Left colon (tissue), 2 donors: ENCODE measurements at regions not wholly inside any gene's neighbourhood (a gene's known extent, or its start where the extent isn't known, plus 50 kb on each side); places are given as distances from the start of the nearest gene placed in this dataset.
"Not testable (repeated sequence)": the region's sequence is repeated elsewhere in the genome, so short reads cannot be mapped to it uniquely, and the experiment has no call there.

ENCODE experiments used
- ATAC-seq: fragments of 200-7000 bp; cut with Tn5 transposase; one replicate; pipeline ENCODE4 v1.9.1; 2020; ENCODE audit warnings: mild to moderate bottlenecking, moderate library complexity
- DNase-seq, 2 donors: peaks; one replicate each; pipeline ENCODE4 v3.0.0-alpha.2; 2020
- intact Hi-C, 2 donors: fragments of 100-400 bp; cut with DNase I in 1 of 2; cut with micrococcal nuclease in 1 of 2; formaldehyde crosslinking; loops; one replicate each; pipeline versions ENCODE4 v1.11.2 to v1.14.0; 2022; cut with DNase I, micrococcal nuclease
- donor health status: DM: no; HTN: no; CAD: no.
- donor health status: DM: yes; HTN: yes; CAD: no.

DNA sequence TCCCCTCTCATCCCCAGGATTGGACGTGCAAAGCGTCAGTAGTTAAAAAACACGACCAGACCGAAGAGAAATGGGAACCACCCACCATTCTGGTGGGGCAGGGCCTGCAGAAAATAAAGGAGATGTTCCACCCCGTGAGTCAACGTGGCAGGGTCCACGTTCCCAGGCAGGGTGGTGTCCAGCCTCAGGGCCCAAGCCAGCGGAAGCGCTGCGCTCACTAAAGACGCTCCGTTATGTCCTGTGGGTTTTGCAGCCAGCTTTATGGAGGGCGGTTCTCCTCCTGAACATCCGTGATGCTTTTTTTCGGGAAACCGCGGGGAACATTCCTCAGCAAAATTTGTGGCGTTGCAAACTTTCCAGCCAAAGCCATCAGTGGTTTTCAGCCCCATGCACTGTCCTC, 93.4 kb upstream of the SHOX start:
- intact Hi-C loops: no loop called here
- ATAC-seq: no peak
- no peak for DNase-seq

DNA sequence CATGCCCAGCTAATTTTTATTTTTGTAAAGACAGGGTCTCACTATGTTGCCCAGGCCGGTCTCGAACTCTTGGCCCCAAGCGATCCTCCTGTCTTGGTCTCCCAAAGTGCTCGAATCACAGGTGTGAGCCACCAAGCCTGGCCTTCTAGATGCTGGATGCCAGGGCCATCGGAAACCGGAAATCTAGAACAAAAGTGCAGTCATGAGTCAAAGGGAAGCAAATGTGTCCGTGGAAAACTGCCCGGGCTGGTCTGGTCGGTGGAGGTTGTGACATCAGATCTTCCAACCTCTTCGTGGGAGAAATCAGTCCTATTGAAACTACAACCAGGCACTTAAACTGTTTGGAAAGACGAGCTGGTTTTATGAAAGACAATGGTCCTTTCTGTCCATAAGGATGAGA, 92.3 kb upstream of the SHOX start:
- no peak for ATAC-seq
- intact Hi-C loops: no loop called here
- no peak for DNase-seq

DNA sequence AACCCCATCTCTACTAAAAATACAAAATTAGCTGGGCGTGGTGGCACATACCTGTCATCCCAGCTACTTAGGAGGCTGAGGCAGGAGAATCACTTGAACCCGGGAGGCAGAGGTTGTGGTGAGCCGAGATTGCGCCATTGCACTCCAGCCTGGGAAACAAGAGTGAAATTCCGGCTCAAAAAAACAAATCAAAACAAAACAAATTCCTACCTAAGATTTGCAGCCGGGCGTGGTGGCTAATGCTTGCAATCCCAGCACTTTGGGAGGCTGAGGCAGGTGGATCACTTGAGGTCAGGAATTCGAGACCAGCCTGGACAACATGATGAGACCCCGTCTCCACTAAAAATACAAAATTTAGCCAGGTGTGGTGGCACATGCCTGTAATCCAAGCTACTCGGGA, 89.6 kb upstream of the SHOX start:
- DNase-seq, intact Hi-C loops, ATAC-seq: not testable (repeated sequence)

DNA sequence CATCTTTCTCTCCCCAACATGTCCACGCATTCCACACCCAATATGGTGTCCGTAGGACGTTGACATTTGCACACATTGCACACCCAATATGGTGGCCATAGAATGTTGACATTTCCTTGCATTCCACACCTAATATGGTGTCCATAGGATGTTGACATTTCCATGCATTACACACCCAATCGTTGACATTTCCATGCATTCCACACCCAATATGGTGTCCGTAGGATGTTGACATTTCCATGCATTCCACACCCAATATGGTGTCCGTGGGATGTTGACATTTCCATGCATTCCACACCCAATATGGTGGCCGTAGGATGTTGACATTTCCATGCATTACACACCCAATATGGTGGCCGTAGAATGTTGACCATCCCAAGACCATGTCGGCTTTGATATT, 88.4 kb upstream of the SHOX start:
- DNase-seq: no peak
- intact Hi-C loops: no loop called here
- ATAC-seq: no peak

- no peak for ATAC-seq
- intact Hi-C loops: no loop called here
- DNase-seq: no peak
Measured at GRCh38 chrX:545452-545885, 85.1 kb upstream of the SHOX start.

DNA sequence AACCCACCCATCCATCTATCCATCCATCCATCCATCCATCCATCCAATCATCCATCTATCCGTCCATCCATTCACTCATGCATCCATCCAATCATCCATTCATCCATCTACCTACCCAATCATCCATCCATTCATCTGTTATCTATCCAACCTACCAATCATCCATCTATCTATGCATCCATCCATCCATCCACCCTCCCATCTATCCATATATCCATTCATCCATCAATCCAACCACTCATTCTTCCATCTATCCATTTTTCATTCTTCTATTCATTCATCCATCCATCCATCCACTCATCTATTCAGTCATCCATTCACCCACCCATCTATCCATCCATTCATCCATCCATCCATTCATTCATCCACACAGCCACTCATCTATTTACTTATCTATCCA, 80.1 kb upstream of the SHOX start:
- DNase-seq (no peak), ATAC-seq (no peak)
- intact Hi-C loops: no loop called here

DNA sequence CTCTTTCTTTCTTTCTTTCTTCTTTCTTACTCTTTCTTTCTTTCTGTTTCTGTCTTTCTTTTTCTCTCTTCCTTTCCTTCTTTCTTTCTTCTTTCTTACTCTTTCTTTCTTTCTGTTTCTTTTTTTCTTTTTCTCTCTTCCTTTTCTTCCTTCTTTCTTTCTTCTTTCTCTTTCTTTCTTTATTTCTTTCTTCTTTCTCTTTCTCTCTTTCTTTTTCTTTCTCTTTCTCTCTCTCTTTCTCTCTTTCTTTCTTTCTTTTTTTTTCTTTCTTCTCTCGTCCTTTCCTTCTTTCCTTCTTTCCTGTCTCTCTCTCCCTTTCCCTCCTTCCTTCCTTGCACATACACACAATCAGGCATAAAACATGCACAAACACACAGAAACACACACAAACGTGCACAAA, 79.3 kb upstream of the SHOX start:
- DNase-seq: no peak
- no peak for ATAC-seq
- intact Hi-C loops: no loop called here

GRCh38 chrX:552496-552895, 78.1 kb upstream of the SHOX start:
- intact Hi-C loops: no loop called here
- no peak for ATAC-seq

DNA sequence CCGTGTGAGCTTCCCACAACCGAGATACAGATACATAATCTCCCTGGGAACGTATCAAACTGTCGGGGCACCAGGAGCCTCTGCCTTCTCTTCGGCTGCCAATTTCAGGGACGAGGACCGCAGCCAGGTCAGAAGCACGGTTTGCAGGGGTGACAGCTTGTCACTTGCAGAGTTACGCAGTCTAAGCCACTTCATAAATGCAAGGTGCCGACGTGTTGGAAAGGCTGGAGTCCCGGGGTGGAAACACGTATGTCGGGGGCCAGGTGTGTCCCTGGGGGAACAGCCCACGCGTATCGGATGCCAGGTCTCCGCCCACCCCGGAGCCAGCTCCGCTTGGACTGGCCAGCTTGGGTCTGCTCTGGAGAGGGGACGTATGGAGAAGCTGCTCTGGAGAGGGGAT, 76.3 kb upstream of the SHOX start:
- DNase-seq: no peak

More at GRCh38 chrX:552496-552895, 78.1 kb upstream of the SHOX start:
- DNase-seq: no peak

GRCh38 chrX:555725-556666, 74.6 kb upstream of the SHOX start:
- DNase-seq: no peak
- intact Hi-C loops: no loop called here
- ATAC-seq: no peak

More for the DNA sequence above, 76.3 kb upstream of the SHOX start:
- ATAC-seq: no peak
- intact Hi-C loops: no loop called here

- ATAC-seq, intact Hi-C loops, DNase-seq: not testable (repeated sequence)
Measured at GRCh38 chrX:557601-558000, 73.0 kb upstream of the SHOX start.

DNA sequence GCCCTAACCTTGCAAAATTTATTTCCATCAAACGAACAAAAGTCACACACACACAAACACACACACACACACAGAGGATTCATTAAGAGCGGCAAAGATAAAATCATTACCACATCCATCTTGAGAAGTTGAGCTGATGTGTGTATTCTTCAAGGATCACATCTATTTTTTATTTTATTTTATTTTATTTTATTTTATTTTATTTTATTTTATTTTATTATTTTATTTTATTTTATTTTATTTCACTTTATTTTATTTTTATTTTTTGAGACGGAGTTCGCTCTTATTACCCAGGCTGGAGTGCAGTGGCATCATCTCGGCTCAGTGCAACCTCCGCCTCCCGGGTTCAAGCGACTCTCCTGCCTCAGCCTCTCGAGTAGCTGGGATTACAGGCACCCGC, 71.3 kb upstream of the SHOX start:
- intact Hi-C loops, ATAC-seq, DNase-seq: not testable (repeated sequence)

DNA sequence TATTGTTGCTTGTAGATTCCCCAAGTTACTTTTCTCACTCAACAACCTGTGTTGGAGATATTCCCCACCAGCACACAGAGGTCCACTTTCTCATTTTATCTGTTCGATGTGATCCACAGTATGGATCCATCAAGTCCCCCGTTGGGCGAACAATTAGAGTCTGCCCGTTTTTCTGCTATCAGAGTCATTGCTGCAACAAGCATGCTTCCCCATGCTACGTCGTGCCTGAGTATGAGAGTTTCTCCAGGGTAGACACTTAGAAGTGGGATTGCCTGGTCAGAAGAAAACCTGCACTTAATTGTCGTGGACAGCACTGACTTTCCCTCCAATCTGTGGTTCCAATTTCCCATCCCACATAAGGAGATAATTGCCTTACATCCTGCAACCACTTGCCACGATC, 62.7 kb upstream of the SHOX start:
- DNase-seq: no peak
- intact Hi-C loops: no loop called here
- no peak for ATAC-seq

DNA sequence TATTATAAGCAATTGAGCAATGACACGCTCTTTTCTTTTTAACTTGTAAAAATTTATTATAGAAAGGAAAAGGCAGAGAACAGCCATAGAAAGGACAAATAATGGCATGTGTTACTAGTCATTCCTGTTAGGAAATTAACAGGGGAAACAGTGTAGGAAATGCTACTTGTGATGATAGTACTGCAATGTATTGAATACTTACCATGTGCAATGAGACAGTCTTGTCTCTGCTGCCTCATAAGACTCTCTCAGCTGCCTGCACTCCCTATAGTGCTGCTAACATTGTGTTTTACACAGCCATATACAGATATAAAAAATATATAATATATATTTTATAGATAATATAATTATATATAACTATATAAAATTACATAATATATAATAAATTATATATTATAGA, 62.3 kb upstream of the SHOX start:
- intact Hi-C loops: no loop called here
- DNase-seq: no peak
- ATAC-seq: no peak

DNA sequence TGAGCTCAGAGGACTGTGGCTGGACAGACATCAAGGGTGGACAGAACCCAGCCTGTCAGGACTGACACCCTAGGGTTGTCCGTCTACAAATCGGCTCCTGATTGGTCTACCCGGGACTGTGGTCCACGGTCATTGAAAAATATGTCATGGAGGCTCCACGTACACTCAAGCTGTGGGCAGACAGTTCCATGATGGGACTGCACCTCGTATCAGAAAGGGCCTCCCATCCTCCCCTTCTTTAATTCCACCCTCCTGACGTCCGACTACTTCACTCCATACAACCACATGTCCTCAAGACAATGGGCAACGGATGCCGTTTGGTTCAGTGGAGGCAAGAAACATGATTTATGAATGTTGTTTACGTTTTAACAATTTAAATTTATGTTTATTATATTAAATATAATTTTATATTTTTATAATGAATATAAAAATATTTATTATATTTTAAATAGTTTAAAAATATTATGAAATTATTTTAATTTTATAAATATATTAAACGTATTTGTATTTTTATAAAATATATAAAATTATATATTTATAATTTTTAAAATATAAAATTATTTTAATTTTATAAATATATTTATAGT, 58.0 kb upstream of the SHOX start:
- DNase-seq: no peak
- no peak for ATAC-seq
- intact Hi-C loops: no loop called here

DNA sequence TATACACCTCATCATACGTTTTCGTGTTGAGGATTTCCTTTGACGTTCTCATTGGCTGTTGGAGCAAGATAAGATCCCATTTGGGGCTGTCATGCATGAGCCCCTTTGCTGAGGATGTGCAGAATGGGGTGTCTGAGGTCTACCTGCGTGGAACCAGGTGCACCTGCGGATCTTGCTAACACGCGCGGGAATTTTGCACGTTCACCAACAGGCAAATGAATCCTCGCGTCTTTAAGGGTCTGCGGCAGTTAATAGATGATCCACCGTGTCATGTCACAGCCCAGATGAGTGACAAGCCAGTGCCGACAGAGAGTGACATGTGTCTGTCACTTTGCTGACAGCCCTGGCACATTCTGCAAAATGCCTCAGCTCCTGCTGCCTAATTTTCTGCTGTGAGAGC, 56.3 kb upstream of the SHOX start:
- ATAC-seq (no peak), DNase-seq (no peak)

GRCh38 chrX:574830-575229, 55.8 kb upstream of the SHOX start:
- DNase-seq (no peak), ATAC-seq (no peak)
- intact Hi-C loops: no loop called here

More for the DNA sequence above, 56.3 kb upstream of the SHOX start:
- intact Hi-C loops: no loop called here

GRCh38 chrX:576904-577560, 53.6 kb upstream of the SHOX start:
- intact Hi-C loops: no loop called here
- DNase-seq (no peak), ATAC-seq (no peak)

DNA sequence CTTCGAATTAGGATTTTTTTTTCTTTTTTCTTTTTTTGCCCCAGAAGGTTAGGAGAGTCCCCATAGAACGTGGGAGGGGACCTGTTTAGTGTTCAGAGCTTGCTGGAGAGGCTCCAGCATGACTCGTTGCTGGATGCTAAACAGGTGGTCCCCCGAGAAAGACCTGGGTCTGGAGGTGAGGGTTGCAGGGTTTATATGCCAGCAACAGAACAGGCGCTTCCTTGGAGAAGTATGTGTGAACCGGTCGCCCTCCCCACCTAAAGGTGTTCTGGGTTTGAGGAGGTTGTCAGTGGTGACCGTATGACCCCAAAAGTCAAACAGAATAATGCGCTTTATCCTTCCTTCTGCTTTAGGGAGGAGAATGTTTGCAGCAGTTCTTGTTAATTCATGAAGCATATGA, 52.1 kb upstream of the SHOX start:
- ATAC-seq (no peak), DNase-seq (no peak)
- intact Hi-C loops: no loop called here

DNA sequence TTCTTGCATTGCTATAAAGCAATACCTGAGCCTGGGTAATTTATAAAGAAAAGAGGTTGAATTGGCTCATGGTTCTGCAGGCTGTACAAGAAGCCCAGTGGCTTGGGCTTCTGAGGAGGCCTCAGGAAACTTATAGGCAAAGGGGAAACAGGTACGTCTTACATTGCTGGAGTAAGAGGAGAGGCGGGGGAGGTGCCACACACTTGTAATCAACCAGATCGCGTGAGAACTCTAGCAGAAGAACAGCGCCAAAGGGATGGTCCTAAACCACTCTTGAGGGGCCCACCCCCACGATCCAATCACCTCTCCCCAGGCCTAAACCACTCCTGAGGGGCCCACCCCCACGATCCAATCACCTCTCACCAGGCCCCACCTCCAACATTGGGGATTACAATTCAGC, 50.6 kb upstream of the SHOX start:
- ATAC-seq (no peak), DNase-seq (no peak)
- intact Hi-C loops: no loop called here
